GM21825 (cell line): ENCODE measurements at regions not wholly inside any gene's neighbourhood (a gene's known extent, or its start where the extent isn't known, plus 50 kb on each side); places are given as distances from the start of the nearest gene placed in this dataset.
"Not testable (repeated sequence)": the region's sequence is repeated elsewhere in the genome, so short reads cannot be mapped to it uniquely, and the experiment has no call there.

Experiments
- ATAC-seq: cut with Tn5 transposase; IDR thresholded peaks from one replicate; pipeline ENCODE4 v1.9.1; 2021; ENCODE audit warnings: mild to moderate bottlenecking, moderate library complexity; ENCODE audit not compliant: unreplicated experiment

GRCh38 chr14:30214461-30215090 lies 286.9 kb upstream of the PRKD1 start:
- ATAC-seq, result no peak

- ATAC-seq, result no peak
Measured at GRCh38 chr14:30218907-30219306, 291.3 kb upstream of the PRKD1 start.

- no peak for ATAC-seq
Measured at GRCh38 chr14:30221546-30221945, 293.9 kb upstream of the PRKD1 start.

- ATAC-seq, result no peak
Measured at GRCh38 chr14:30223385-30223785, 295.7 kb upstream of the PRKD1 start.

GRCh38 chr14:30223966-30224365 lies 296.3 kb upstream of the PRKD1 start:
- no peak for ATAC-seq

GRCh38 chr14:30225176-30225575 lies 297.5 kb upstream of the PRKD1 start:
- ATAC-seq, result no peak

- ATAC-seq, result no peak
Measured at GRCh38 chr14:30227436-30227835, 299.8 kb upstream of the PRKD1 start.

- ATAC-seq, result no peak
Measured at GRCh38 chr14:30227876-30228275, 300.2 kb upstream of the PRKD1 start.

- no peak for ATAC-seq
Measured at GRCh38 chr14:30230719-30231118, 303.1 kb upstream of the PRKD1 start.

GRCh38 chr14:30234966-30235365 lies 307.3 kb upstream of the PRKD1 start:
- ATAC-seq, result no peak

GRCh38 chr14:30235485-30235884 lies 307.8 kb upstream of the PRKD1 start:
- ATAC-seq, result no peak

GRCh38 chr14:30238936-30239335 lies 311.3 kb upstream of the PRKD1 start:
- no peak for ATAC-seq

GRCh38 chr14:30240018-30240417 lies 312.4 kb upstream of the PRKD1 start:
- ATAC-seq, result no peak

- ATAC-seq, result no peak
Measured at GRCh38 chr14:30240685-30241084, 313.0 kb upstream of the PRKD1 start.

- ATAC-seq, result no peak
Measured at GRCh38 chr14:30242744-30243143, 315.1 kb upstream of the PRKD1 start.

GRCh38 chr14:30243207-30243606 lies 315.6 kb upstream of the PRKD1 start:
- no peak for ATAC-seq

- no peak for ATAC-seq
Measured at GRCh38 chr14:30243805-30244204, 315.2 kb upstream of the G2E3 start.

GRCh38 chr14:30244348-30244747 lies 314.6 kb upstream of the G2E3 start:
- ATAC-seq, result not testable (repeated sequence)

GRCh38 chr14:30251017-30251416 lies 307.9 kb upstream of the G2E3 start:
- no peak for ATAC-seq

- no peak for ATAC-seq
Measured at GRCh38 chr14:30251557-30252100, 307.3 kb upstream of the G2E3 start.

- no peak for ATAC-seq
Measured at GRCh38 chr14:30252151-30252550, 306.8 kb upstream of the G2E3 start.

GRCh38 chr14:30252783-30253674 lies 305.9 kb upstream of the G2E3 start:
- no peak for ATAC-seq
